ENCODE measurements at regions not wholly inside any gene's neighbourhood (a gene's known extent, or its start where the extent isn't known, plus 50 kb on each side); places are given as distances from the start of the nearest gene placed in this dataset.

GRCh38 chr11:42823546-42823945 lies 488.2 kb upstream of the API5 start:
- H3K4me1 ChIP-seq: no peaks in the 10 kb centered on the region
- H3K27ac ChIP-seq: no peak overlapping the region
- no peaks in the 10 kb centered on the region for H3K27me3 ChIP-seq
- no peaks in the 10 kb centered on the region for H3K9me3 ChIP-seq
- H3K4me3 ChIP-seq: no peak overlapping the region
- H3K36me3 ChIP-seq: no peaks in the 10 kb centered on the region
- no peak for TF ChIP-seq CTCF (IDR thresholded peaks at IDR 0.05)
- DNase-seq (ENCODE audit: low spot score): no peak

- no peak for DNase-seq (ENCODE audit: low spot score)
- Histone ChIP-seq H3K36me3 (no peaks in the 10 kb centered on the region), H3K27me3 (no peaks in the 10 kb centered on the region), H3K27ac (no peak overlapping the region), H3K9me3 (no peaks in the 10 kb centered on the region), H3K4me3 (no peak overlapping the region), H3K4me1 (no peaks in the 10 kb centered on the region)
- TF ChIP-seq CTCF (IDR thresholded peaks at IDR 0.05): no peak
Observed at GRCh38 chr11:42824067-42824466, 487.7 kb upstream of the API5 start.

GRCh38 chr11:42825598-42825997 lies 486.2 kb upstream of the API5 start:
- no peak overlapping the region for H3K4me3 ChIP-seq

GRCh38 chr11:42827845-42828244 lies 484.0 kb upstream of the API5 start:
- Histone ChIP-seq H3K27me3 (no peaks in the 10 kb centered on the region), H3K36me3 (no peaks in the 10 kb centered on the region), H3K9me3 (no peaks in the 10 kb centered on the region), H3K4me3 (no peak overlapping the region), H3K27ac (no peak overlapping the region), H3K4me1 (no peaks in the 10 kb centered on the region)
- TF ChIP-seq CTCF (IDR thresholded peaks at IDR 0.05): no peak
- DNase-seq (ENCODE audit: low spot score): no peak

More at GRCh38 chr11:42825598-42825997, 486.2 kb upstream of the API5 start:
- no peaks in the 10 kb centered on the region for H3K4me1 ChIP-seq
- TF ChIP-seq CTCF (IDR thresholded peaks at IDR 0.05): no peak
- no peak for DNase-seq (ENCODE audit: low spot score)
- no peaks in the 10 kb centered on the region for H3K9me3 ChIP-seq
- H3K27ac ChIP-seq: no peak overlapping the region
- H3K27me3 ChIP-seq: no peaks in the 10 kb centered on the region
- H3K36me3 ChIP-seq: no peaks in the 10 kb centered on the region

- H3K9me3 ChIP-seq: no peaks in the 10 kb centered on the region
- H3K27me3 ChIP-seq: no peaks in the 10 kb centered on the region
- no peak overlapping the region for H3K27ac ChIP-seq
- no peak for TF ChIP-seq CTCF (IDR thresholded peaks at IDR 0.05)
- DNase-seq (ENCODE audit: low spot score): no peak
- no peaks in the 10 kb centered on the region for H3K36me3 ChIP-seq
- no peak overlapping the region for H3K4me3 ChIP-seq
- H3K4me1 ChIP-seq: no peaks in the 10 kb centered on the region
Observed at GRCh38 chr11:42837994-42838393, 473.8 kb upstream of the API5 start.

- Histone ChIP-seq H3K4me1 (no peaks in the 10 kb centered on the region), H3K27me3 (no peaks in the 10 kb centered on the region), H3K36me3 (no peaks in the 10 kb centered on the region), H3K9me3 (no peaks in the 10 kb centered on the region), H3K4me3 (no peak overlapping the region), H3K27ac (no peak overlapping the region)
- DNase-seq (ENCODE audit: low spot score): no peak
- no peak for TF ChIP-seq CTCF (IDR thresholded peaks at IDR 0.05)
Observed at GRCh38 chr11:42840176-42840829, 471.5 kb upstream of the API5 start.
